GM12875 (cell line): ENCODE measurements at regions not wholly inside any gene's neighbourhood (a gene's known extent, or its start where the extent isn't known, plus 50 kb on each side); places are given as distances from the start of the nearest gene placed in this dataset.
"Not testable (repeated sequence)": the region's sequence is repeated elsewhere in the genome, so short reads cannot be mapped to it uniquely, and the experiment has no call there.

Experiments
- H3K4me3 ChIP-seq: one replicate; pipeline ENCODE4 v1.5.1; 2011; ENCODE audit warnings: low read depth, low read length, control low read depth
- CTCF ChIP-seq: IDR thresholded peaks from 2 replicates; pipeline ENCODE4 v1.5.1; 2011; ENCODE audit warnings: low read depth, mild to moderate bottlenecking, control low read depth, inconsistent platforms, low read length, moderate library complexity, borderline replicate concordance; ENCODE audit not compliant: insufficient read depth

GRCh38 chr5:52632281-52632680 is 155.4 kb upstream of the ITGA1 start:
- H3K4me3 ChIP-seq = no peak overlapping the region
- TF ChIP-seq CTCF = no peak

DNA sequence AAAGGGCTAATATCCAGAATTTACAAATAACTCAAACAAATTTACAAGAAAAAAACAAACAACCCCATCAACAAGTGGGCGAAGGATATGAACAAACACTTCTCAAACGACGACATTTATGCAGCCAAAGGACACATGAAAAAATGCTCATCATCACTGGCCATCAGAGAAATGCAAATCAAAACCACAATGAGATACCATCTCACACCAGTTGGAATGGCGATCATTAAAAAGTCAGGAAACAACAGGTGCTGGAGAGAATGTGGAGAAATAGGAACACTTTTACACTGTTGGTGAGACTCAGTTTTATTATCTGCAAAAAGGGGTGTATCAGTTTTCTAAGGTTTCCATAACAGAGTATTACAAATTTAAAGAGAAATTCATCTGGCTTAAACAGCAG is 153.5 kb upstream of the ITGA1 start:
- not testable (repeated sequence) for H3K4me3 ChIP-seq

DNA sequence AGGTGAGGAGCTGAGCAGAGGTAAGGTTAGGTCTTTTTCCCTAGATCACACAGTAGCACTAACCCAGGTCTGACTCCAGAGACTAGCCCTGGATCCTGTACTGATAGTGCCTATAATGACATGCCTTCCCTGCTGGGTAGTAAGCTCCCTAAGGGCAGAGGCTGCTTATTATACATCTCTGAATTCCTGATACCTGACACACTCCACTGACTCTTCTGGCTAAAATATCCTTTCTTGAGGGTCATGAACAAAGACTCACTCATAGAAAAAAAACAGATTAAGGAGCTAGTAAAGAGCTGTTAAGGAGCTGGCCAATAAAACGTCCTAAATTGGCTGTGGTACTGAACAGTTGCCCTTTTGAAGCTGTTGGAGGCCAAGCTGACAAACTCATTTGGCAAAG is 149.0 kb upstream of the ITGA1 start:
- no peak for TF ChIP-seq CTCF
- no peak overlapping the region for H3K4me3 ChIP-seq

DNA sequence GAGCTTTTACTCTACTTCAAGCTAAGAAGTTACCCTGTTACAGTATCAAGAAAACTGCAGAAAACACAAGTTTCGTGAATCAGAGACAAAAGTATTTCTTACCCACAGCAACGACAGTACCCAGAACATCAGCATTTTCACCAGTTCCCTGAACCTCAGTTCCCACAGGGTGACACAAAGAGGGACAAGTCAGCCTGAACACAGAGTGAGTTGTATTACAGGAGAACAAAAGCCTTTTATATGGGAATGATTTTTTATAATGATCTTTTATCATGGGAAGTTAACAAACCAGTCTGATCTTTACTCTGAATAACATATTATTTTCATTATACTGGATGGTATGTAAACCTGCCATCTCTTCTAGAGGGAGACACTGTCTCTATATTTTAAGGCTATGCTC is 139.0 kb upstream of the ITGA1 start:
- TF ChIP-seq CTCF = no peak
- no peak overlapping the region for H3K4me3 ChIP-seq

- TF ChIP-seq CTCF = no peak
- H3K4me3 ChIP-seq = no peak overlapping the region
Measured at GRCh38 chr5:52655163-52655562, 132.6 kb upstream of the ITGA1 start.

- H3K4me3 ChIP-seq = no peak overlapping the region
- TF ChIP-seq CTCF = no peak
Measured at GRCh38 chr5:52656569-52657246, 131.0 kb upstream of the ITGA1 start.

DNA sequence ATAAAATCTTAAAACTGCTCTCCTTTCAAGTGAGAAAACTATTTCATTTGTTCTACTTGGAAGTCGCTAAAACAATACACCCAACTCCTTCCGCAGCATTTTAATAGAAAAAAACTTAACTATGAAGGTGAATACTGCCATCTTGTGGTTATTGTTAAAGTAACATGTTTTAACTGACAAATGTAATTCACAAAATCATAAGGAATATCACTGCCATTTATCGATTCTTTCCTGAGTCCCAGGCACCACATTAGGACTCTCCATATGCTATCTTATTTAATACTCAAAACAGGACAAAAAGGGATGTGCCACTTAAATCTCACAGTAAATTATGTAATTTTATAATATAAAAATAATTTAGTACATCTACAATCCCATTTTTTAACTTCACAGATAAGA is 130.5 kb upstream of the ITGA1 start:
- no peak for TF ChIP-seq CTCF
- no peak overlapping the region for H3K4me3 ChIP-seq

DNA sequence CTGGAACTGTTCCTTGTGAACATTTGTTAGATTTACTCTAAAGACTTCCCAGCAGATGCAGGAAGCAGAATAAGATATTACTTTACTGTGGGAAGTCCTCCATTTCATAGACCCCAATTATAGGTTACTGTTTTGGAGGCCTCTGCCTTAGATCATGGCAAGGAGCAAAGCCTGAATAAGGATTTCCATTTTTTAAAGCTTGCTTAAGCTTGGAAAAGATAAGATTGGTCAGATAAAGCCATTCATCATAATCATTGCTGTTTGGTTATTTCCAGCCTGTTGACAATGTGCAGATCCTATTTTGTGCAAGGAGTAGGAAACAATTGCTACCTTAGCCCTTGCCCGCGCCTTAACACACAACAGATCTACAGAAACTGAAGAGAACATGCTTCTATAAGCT is 129.5 kb upstream of the ITGA1 start:
- H3K4me3 ChIP-seq = no peak overlapping the region
- TF ChIP-seq CTCF = no peak
